ENCODE measurements at regions not wholly inside any gene's neighbourhood (a gene's known extent, or its start where the extent isn't known, plus 50 kb on each side); places are given as distances from the start of the nearest gene placed in this dataset.

GRCh38 chr7:132672200-132672990 is 96.1 kb upstream of the PLXNA4 start:
- DNase-seq (ENCODE audit: low read depth in 2 of 2) = no peak

GRCh38 chr7:132666774-132667172 is 90.5 kb upstream of the PLXNA4 start:
- no peak for DNase-seq (ENCODE audit: low read depth in 2 of 2)

DNA sequence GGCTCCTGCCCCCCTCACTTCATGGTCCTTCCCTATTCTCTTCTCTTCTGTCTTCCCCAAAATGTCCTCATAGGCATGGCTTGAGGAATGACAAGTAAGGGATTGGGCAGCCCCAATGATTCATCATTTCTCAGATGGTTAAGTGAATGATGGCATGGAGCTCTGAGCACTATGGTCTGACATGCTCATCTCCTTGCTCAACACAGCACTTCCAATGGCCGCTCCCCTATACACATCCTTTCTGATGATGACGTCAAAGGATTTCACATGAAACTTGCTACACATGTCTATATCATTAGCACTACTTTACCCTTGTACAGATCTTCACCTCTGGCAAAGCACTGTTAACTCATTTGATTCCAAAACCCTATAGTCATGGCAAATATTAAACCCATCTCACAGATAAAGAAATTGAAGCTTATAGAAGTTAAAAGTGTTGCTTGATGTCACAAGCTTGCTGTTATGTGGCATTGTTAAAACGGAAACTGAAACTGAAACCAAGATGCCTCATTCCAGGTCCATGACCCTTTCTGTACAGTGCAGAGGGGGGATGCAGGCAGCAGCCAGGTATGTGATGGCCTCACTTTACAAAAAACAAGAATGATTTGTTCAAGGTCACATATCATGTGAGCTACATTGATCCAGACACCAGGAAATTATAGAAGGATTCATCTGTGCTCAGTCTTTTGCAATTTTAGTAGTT is 90.0 kb upstream of the PLXNA4 start:
- DNase-seq (ENCODE audit: low read depth in 2 of 2) = no peak

- no peak for DNase-seq (ENCODE audit: low read depth in 2 of 2)
These were observed 80.8 kb upstream of the PLXNA4 start for GRCh38 chr7:132656846-132657776.

GRCh38 chr7:132656341-132656740 is 80.1 kb upstream of the PLXNA4 start:
- no peak for DNase-seq (ENCODE audit: low read depth in 2 of 2)

- DNase-seq (ENCODE audit: low read depth in 2 of 2) = peak in 1 of 2 donors; percentile 38
These were observed 79.0 kb upstream of the PLXNA4 start for GRCh38 chr7:132655131-132655727.

DNA sequence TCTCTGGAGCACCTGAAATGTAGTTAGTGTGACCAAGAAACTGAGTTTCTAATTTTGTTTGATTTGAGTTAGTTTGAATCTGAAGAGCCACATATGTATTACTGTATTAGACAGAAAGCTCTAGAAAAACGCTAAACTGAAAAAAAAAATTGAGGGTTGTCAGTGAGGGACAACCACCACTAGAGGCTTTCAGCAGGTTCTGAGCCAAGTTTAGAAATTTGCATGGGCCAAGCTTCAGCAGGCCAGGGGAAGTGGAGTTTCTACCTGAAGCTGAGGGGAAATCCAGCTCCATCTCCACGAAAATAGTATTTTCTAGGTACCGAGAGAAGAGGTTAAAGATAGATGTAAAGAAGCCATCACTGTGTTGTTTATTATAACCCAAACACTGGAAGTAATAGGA is 77.9 kb upstream of the PLXNA4 start:
- DNase-seq (ENCODE audit: low read depth in 2 of 2) = no peak

DNA sequence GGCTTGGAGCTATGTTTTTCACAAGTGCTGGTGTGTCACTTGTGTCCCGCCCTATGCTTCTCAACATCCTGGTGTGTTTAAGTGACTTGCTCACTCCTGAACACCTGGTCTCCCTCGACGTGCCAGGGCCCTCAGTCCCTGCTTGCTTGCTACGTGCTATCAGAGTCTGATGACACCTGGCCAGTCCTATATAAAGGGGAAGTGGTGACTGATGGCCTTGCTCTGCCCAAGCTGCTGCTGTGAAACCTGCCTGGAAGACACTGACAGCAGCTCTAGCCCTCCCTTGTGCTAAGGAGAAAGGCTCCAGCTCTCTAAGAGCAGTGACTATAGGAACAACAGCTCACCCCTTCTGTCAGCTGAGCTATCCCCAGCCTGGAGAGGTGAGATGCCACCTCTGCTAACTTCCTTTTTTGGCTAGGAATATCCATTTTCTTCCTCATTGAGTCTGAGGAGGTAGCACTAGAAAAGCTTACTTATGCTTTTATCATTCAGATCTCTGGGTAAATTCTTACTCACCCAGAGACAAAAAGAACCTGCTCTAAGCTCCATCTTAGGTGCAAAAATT is 77.2 kb upstream of the PLXNA4 start:
- DNase-seq (ENCODE audit: low read depth in 2 of 2) = no peak

DNA sequence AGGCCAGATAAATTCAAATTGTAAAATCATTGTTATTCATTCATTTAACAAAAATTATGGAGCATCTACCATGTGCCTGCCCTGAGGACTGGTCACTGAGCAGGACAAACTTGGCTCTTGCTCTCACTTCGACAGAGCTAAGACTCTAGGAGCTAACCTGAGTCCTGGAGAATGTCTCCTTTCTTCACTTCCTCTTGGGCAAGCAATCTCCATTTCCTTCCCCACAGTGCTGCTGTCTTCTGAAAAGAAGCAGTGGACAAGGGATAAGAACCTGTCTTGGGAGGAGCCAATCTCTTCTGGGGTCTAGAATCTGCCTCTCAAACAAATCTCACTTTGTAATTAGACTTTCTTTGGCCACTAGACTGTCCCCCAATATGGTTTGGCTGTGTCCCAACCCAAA is 76.2 kb upstream of the PLXNA4 start:
- no peak for DNase-seq (ENCODE audit: low read depth in 2 of 2)

GRCh38 chr7:132650498-132650897 is 74.2 kb upstream of the PLXNA4 start:
- DNase-seq (ENCODE audit: low read depth in 2 of 2) = no peak

DNA sequence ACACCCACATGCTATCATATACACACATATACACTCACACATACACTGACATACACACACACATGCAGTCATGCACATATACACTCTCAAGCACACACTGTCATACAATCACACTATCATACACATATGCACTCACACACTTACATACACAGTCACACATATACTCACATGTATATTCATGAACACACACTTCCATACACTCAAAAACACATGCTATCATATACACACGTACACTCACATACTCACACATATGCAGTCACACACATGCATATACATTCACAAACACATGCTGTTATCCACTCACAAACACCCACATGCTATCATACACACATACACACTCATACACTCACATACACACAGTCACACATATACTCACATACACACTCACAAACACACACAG is 71.0 kb upstream of the PLXNA4 start:
- DNase-seq (ENCODE audit: low read depth in 2 of 2) = no peak

- no peak for DNase-seq (ENCODE audit: low read depth in 2 of 2)
These were observed 69.8 kb upstream of the PLXNA4 start for GRCh38 chr7:132646052-132646451.

- DNase-seq (ENCODE audit: low read depth in 2 of 2) = no peak
These were observed 67.0 kb upstream of the PLXNA4 start for GRCh38 chr7:132643302-132643701.

DNA sequence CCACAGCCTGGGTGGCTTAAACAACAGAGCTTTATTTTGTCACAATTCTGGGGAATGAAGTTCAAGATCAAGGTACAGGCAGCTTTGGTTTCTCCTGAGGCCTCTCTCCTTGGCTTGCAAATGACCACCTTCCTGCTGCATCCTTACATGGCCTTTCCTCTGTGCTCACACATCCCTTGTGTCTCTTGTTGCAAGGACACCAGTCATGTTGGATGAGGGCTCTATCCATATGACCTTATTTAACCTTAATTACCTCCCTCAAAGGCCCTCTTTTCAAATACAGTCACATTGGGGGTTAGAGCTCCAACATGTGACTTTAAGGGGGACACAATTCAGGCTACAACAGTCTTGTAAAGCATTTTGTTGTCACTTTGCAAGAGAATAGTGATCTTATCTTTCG is 65.0 kb upstream of the PLXNA4 start:
- no peak for DNase-seq (ENCODE audit: low read depth in 2 of 2)

DNA sequence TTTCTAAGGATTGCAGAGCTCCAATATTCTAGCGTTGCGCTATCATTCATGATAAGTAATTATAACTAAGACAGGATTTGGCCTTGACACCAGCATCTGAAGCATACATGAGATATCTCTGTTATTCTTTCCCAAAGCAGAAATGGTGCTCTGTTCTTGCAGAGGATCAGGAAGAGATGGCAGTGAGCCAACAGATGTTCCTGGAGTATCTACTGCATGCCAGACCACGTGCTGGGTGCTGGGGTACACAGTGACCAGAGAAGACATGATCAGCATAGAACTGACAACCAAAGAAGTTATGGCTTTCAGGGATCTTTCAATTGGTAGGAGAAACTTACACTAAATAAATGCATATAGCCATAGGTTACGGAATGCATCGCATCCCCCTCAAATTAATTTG is 63.7 kb upstream of the PLXNA4 start:
- no peak for DNase-seq (ENCODE audit: low read depth in 2 of 2)

- DNase-seq (ENCODE audit: low read depth in 2 of 2) = no peak
These were observed 61.7 kb upstream of the PLXNA4 start for GRCh38 chr7:132638000-132638399.

DNA sequence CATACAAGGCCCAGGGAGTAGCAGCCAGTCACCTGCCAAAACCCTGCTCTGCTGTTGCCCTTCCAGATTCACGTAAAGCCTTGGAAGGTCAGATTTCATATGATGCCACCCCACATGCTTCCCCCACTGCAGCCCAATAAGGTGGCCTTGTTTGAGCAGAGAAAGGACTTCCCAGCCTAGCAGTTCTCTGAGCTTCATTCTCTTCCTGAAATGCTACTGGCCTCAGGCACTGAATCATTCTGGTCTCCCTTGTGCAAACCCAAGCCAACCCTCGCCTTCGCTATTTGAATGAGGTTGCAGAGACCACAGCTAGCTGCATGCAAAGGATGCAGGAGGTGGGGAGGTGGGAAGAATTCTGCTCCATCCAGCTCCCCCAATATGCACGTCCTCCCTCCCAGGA is 60.3 kb upstream of the PLXNA4 start:
- no peak for DNase-seq (ENCODE audit: low read depth in 2 of 2)

GRCh38 chr7:132635127-132635526 is 58.9 kb upstream of the PLXNA4 start:
- no peak for DNase-seq (ENCODE audit: low read depth in 2 of 2)

DNA sequence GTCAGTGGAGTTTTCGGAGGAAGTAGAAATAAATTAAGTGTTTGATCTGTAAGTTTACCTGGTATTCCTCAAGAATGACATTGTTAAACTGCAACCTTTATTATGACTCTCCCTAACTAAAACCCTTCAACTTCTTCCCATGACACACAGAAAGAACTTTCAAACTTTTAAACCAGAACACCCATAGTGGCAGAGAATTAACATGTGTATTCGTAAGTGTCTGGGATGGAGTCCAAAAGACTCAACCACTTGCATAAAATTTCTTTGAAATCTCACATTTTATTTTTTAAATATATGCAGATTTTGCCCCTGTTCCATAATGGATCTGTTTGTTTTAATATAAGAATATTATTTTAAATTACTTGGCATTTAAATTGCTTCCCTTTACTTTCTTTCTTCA is 54.6 kb upstream of the PLXNA4 start:
- DNase-seq (ENCODE audit: low read depth in 2 of 2) = no peak

Measured in stimulated activated CD4-positive, alpha-beta T cell treated with anti-CD3 and anti-CD28 coated beads, Interleukin-4, amount 100 ng/mL, for 48 hours (primary cell).